IMR-90 (cell line): ENCODE measurements at regions not wholly inside any gene's neighbourhood (a gene's known extent, or its start where the extent isn't known, plus 50 kb on each side); places are given as distances from the start of the nearest gene placed in this dataset.

ENCODE experiments used
- ATAC-seq: fragments of 200-7000 bp; cut with Tn5 transposase; 2 replicates; pipeline ENCODE4 v1.9.1; 2020; ENCODE audit warnings: low read depth, mild to moderate bottlenecking, moderate library complexity
- BruUV-seq: library from RNA; stranded (reverse); fragments of 400-500 nt; replicated peaks from 2 replicates; lab custom pipeline; 2021; lab: Mats Ljungman, UMichigan
- CTCF ChIA-PET: fragments of 300-600 bp; formaldehyde crosslinking; extraction: SDS; loops from one replicate; lab custom pipeline; 2021; ENCODE audit warnings: antibody characterized with exemption; lab: Yijun Ruan, JAX
- POLR2A ChIA-PET: fragments of 300-600 bp; sonication (Branson Sonifier 250); formaldehyde crosslinking; loops from one replicate; lab custom pipeline; 2022; ENCODE audit warnings: antibody characterized with exemption; ENCODE audit not compliant: unreplicated experiment; lab: Charles Lee
- DNase-seq: peaks from one replicate; pipeline ENCODE4 v3.0.0; 2013
- H2AFZ ChIP-seq: replicated peaks from 2 replicates; pipeline ENCODE3; 2013; ENCODE audit warnings: low read length, mild to moderate bottlenecking; ENCODE audit not compliant: poor library complexity
- H2AK5ac ChIP-seq: 2 replicates; pipeline ENCODE4 v1.6.1; 2013; ENCODE audit warnings: low read depth, low read length, inconsistent platforms
- H2AK9ac ChIP-seq: replicated peaks from 2 replicates; pipeline ENCODE3; 2013; ENCODE audit warnings: mild to moderate bottlenecking, low read depth, low read length, moderate library complexity; ENCODE audit not compliant: poor library complexity
- H2BK120ac ChIP-seq: 2 replicates; pipeline ENCODE4 v1.6.1; 2013; ENCODE audit warnings: low read depth, low read length, inconsistent platforms
- H2BK15ac ChIP-seq: 3 replicates; pipeline ENCODE4 v1.6.1; 2013; ENCODE audit warnings: low read depth, low read length, inconsistent platforms
- H2BK20ac ChIP-seq: 2 replicates; pipeline ENCODE4 v1.6.1; 2013; ENCODE audit warnings: low read depth, mild to moderate bottlenecking, inconsistent platforms, low read length, moderate library complexity
- H2BK5ac ChIP-seq: 2 replicates; pipeline ENCODE4 v1.6.1; 2013; ENCODE audit warnings: mild to moderate bottlenecking, low read depth, low read length, inconsistent platforms; ENCODE audit not compliant: poor library complexity, severe bottlenecking
- H3K14ac ChIP-seq: replicated peaks from 2 replicates; pipeline ENCODE4 v1.6.1; 2013; ENCODE audit warnings: low read depth, low read length, inconsistent platforms
- H3K18ac ChIP-seq: 2 replicates; pipeline ENCODE4 v1.6.1; 2013; ENCODE audit warnings: low read depth, low read length, control low read depth
- H3K23ac ChIP-seq: 2 replicates; pipeline ENCODE4 v1.6.1; 2013; ENCODE audit warnings: low read depth, low read length, inconsistent platforms
- H3K27ac ChIP-seq: 2 replicates; pipeline ENCODE4 v1.5.1; 2013; ENCODE audit warnings: mild to moderate bottlenecking, control low read depth, low read length; ENCODE audit not compliant: insufficient read depth
- H3K27me3 ChIP-seq: 2 replicates; pipeline ENCODE4 v1.6.1; 2013; ENCODE audit warnings: low read length; ENCODE audit not compliant: control insufficient read depth, insufficient read depth
- H3K36me3 ChIP-seq: 2 replicates; pipeline ENCODE4 v1.6.1; 2013; ENCODE audit warnings: low read length, mixed read lengths; ENCODE audit not compliant: control insufficient read depth, insufficient read depth
- H3K4ac ChIP-seq: 2 replicates; pipeline ENCODE4 v1.6.1; 2013; ENCODE audit warnings: low read depth, low read length, inconsistent platforms
- H3K4me1 ChIP-seq: 2 replicates; pipeline ENCODE4 v1.6.1; 2013; ENCODE audit warnings: low read length, mixed read lengths; ENCODE audit not compliant: control insufficient read depth, insufficient read depth
- H3K4me2 ChIP-seq: 2 replicates; pipeline ENCODE4 v1.6.1; 2013; ENCODE audit warnings: low read depth, mild to moderate bottlenecking, control low read depth, low read length, moderate library complexity
- H3K4me3 ChIP-seq: 2 replicates; pipeline ENCODE4 v1.5.1; 2013; ENCODE audit warnings: low read depth, mild to moderate bottlenecking, control low read depth, low read length, moderate library complexity; ENCODE audit not compliant: insufficient read depth
- H3K56ac ChIP-seq: 2 replicates; pipeline ENCODE4 v1.6.1; 2013; ENCODE audit warnings: low read length, inconsistent platforms; ENCODE audit not compliant: insufficient read depth; ENCODE audit errors: extremely low read depth
- H3K79me1 ChIP-seq, 2 experiments: 2 replicates each; pipeline ENCODE4 v1.6.1; 2013; ENCODE audit warnings: low read length in 2 of 2, inconsistent platforms in 1 of 2, low read depth in 1 of 2
- H3K9ac ChIP-seq: 2 replicates; pipeline ENCODE4 v1.6.1; 2013; ENCODE audit warnings: low read depth, low read length, control low read depth
- H3K9me1 ChIP-seq: 2 replicates; pipeline ENCODE4 v1.6.1; 2013; ENCODE audit warnings: low read length, inconsistent platforms; ENCODE audit not compliant: insufficient read depth
- H3K9me3 ChIP-seq: 2 replicates; pipeline ENCODE4 v1.6.1; 2013; ENCODE audit warnings: low read length; ENCODE audit not compliant: control insufficient read depth, insufficient read depth
- H4K20me1 ChIP-seq: 2 replicates; pipeline ENCODE4 v1.6.1; 2013; ENCODE audit warnings: low read length, inconsistent platforms; ENCODE audit not compliant: insufficient read depth
- H4K5ac ChIP-seq: 2 replicates; pipeline ENCODE4 v1.6.1; 2013; ENCODE audit warnings: mild to moderate bottlenecking, low read depth, low read length, control low read depth
- H4K8ac ChIP-seq, 2 experiments: 2 replicates each; pipeline ENCODE4 v1.6.1; 2013; ENCODE audit warnings: low read depth in 2 of 2, low read length in 2 of 2, control low read depth in 1 of 2, inconsistent platforms in 1 of 2
- H4K91ac ChIP-seq: 2 replicates; pipeline ENCODE4 v1.6.1; 2013; ENCODE audit warnings: low read depth, low read length, inconsistent platforms; ENCODE audit not compliant: insufficient read depth
- CEBPB ChIP-seq: IDR thresholded peaks from 2 replicates; pipeline ENCODE4 v1.6.1; 2012; ENCODE audit warnings: low read depth, low read length, improper control_type of control experiment
- CHD1 ChIP-seq: IDR thresholded peaks from 2 replicates; pipeline ENCODE4 v1.6.1; 2012; ENCODE audit warnings: low read depth, low read length, improper control_type of control experiment
- FOS ChIP-seq: fragments of 150-350 bp; IDR thresholded peaks from 2 replicates; pipeline ENCODE4 v1.6.1; 2016; ENCODE audit warnings: low read depth, low read length
- MAZ ChIP-seq: IDR thresholded peaks from 2 replicates; pipeline ENCODE4 v1.6.1; 2012; ENCODE audit warnings: low read depth, mild to moderate bottlenecking, low read length, improper control_type of control experiment, moderate library complexity, borderline replicate concordance
- MXI1 ChIP-seq: IDR thresholded peaks from 2 replicates; pipeline ENCODE4 v1.6.1; 2012; ENCODE audit warnings: low read depth, mild to moderate bottlenecking, low read length, moderate library complexity, borderline replicate concordance
- NFE2L2 ChIP-seq: fragments of 150-350 bp; IDR thresholded peaks from 2 replicates; pipeline ENCODE4 v1.6.1; 2016; ENCODE audit warnings: low read depth, mild to moderate bottlenecking, low read length
- POLR2A ChIP-seq: IDR thresholded peaks from 2 replicates; pipeline ENCODE4 v1.6.1; 2012; ENCODE audit warnings: mild to moderate bottlenecking, low read depth, low read length
- RCOR1 ChIP-seq: IDR thresholded peaks from 2 replicates; pipeline ENCODE4 v1.6.1; 2012; ENCODE audit warnings: mild to moderate bottlenecking, low read length, improper control_type of control experiment; ENCODE audit not compliant: insufficient replicate concordance
- RFX5 ChIP-seq: IDR thresholded peaks from 2 replicates; pipeline ENCODE4 v1.8.0; 2012; ENCODE audit warnings: low read depth, mild to moderate bottlenecking, low read length, moderate library complexity
- dilution Hi-C: fragments of 300-500 bp; cut with HindIII; formaldehyde crosslinking; loops from one replicate; pipeline ENCODE4 v1.14.3; 2018; ENCODE audit warnings: low sequenced_read_pairs; ENCODE audit not compliant: unreplicated experiment
- in situ Hi-C: fragments of 300-500 bp; cut with MboI; formaldehyde crosslinking; loops from 3 replicates; pipeline ENCODE4 v1.14.3; 2019; ENCODE audit warnings: low sequenced_read_pairs, inconsistent platforms, mixed read lengths
- intact Hi-C: fragments of 100-400 bp; cut with micrococcal nuclease; formaldehyde crosslinking; loops from 2 replicates; pipeline ENCODE4 v1.10.0; 2022
- TF ChIP-seq, protein P1 (sequence below): conservative IDR thresholded peaks from 2 replicates; pipeline ENCODE4 v1.5.1; 2012; ENCODE audit warnings: mild to moderate bottlenecking, low read depth, low read length, improper control_type of control experiment
- TF ChIP-seq, protein P2 (sequence below): fragments of 150-350 bp; IDR thresholded peaks from 2 replicates; pipeline ENCODE4 v1.6.1; 2017; ENCODE audit warnings: mild to moderate bottlenecking, antibody characterized with exemption, low read length, low read depth

DNA sequence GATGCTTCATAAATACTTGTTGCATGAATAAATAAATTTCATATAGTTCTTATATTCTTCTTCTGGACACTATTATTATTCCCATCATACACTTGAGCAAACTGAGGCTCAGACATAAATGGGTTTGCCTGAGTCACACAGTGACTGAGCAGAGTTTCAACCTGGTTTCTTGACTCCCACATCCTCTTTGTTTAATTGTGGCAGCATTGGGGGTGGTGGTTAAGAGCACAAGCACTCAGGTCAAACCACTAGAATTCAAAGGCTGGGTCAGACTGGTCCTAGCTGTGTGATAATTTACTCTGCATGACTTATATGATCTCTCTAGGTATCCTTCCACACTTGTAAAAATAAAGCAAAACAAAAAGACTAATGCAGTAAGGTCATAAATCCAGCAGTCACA, 274.9 kb upstream of the SRRM4 start:
- no peaks in the 10 kb centered on the region for H3K27me3 ChIP-seq
- no peak overlapping the region for H3K4me2 ChIP-seq
- no peak overlapping the region for H4K5ac ChIP-seq
- ATAC-seq (no peak), DNase-seq (no peak)
- H2BK20ac ChIP-seq: no peak overlapping the region
- H2BK120ac ChIP-seq: no peak overlapping the region
- BruUV-seq: no TSS peak
- H4K8ac ChIP-seq: no peak overlapping the region
- no peaks in the 10 kb centered on the region for H3K79me1 ChIP-seq
- H3K18ac ChIP-seq: no peak overlapping the region
- CTCF ChIA-PET: no interaction called here
- no peak overlapping the region for H2AK5ac ChIP-seq
- no peaks in the 10 kb centered on the region for H4K20me1 ChIP-seq
- no peak overlapping the region for H2AK9ac ChIP-seq
- no peak overlapping the region for H3K14ac ChIP-seq
- intact Hi-C loops: no loop called here
- POLR2A ChIA-PET: no interaction called here
- H3K9ac ChIP-seq: no peak overlapping the region
- H3K27ac ChIP-seq: no peak overlapping the region
- no peaks in the 10 kb centered on the region for H3K9me1 ChIP-seq
- H3K56ac ChIP-seq: no peak overlapping the region
- H3K4me1 ChIP-seq: no peaks in the 10 kb centered on the region
- H2BK5ac ChIP-seq: no peak overlapping the region
- TF ChIP-seq, protein P1, sequence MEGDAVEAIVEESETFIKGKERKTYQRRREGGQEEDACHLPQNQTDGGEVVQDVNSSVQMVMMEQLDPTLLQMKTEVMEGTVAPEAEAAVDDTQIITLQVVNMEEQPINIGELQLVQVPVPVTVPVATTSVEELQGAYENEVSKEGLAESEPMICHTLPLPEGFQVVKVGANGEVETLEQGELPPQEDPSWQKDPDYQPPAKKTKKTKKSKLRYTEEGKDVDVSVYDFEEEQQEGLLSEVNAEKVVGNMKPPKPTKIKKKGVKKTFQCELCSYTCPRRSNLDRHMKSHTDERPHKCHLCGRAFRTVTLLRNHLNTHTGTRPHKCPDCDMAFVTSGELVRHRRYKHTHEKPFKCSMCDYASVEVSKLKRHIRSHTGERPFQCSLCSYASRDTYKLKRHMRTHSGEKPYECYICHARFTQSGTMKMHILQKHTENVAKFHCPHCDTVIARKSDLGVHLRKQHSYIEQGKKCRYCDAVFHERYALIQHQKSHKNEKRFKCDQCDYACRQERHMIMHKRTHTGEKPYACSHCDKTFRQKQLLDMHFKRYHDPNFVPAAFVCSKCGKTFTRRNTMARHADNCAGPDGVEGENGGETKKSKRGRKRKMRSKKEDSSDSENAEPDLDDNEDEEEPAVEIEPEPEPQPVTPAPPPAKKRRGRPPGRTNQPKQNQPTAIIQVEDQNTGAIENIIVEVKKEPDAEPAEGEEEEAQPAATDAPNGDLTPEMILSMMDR: no peak
- TF ChIP-seq CHD1 (no peak), RCOR1 (no peak), RFX5 (no peak), POLR2A (no peak), MXI1 (no peak), NFE2L2 (no peak), CEBPB (no peak), MAZ (no peak), FOS (no peak)
- TF ChIP-seq, protein P2, sequence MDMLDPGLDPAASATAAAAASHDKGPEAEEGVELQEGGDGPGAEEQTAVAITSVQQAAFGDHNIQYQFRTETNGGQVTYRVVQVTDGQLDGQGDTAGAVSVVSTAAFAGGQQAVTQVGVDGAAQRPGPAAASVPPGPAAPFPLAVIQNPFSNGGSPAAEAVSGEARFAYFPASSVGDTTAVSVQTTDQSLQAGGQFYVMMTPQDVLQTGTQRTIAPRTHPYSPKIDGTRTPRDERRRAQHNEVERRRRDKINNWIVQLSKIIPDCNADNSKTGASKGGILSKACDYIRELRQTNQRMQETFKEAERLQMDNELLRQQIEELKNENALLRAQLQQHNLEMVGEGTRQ: no peak
- H2AFZ ChIP-seq: no peak overlapping the region
- dilution Hi-C loops: no loop called here
- H3K4ac ChIP-seq: no peak overlapping the region
- in situ Hi-C loops: no loop called here
- no peak overlapping the region for H3K4me3 ChIP-seq
- no peak overlapping the region for H2BK15ac ChIP-seq
- H3K23ac ChIP-seq: no peak overlapping the region
- no peaks in the 10 kb centered on the region for H3K36me3 ChIP-seq
- H3K9me3 ChIP-seq: peaks cover 18% of the 10 kb centered on the region
- H4K91ac ChIP-seq: no peak overlapping the region
